RWPE1 (cell line): ENCODE measurements at regions not wholly inside any gene's neighbourhood (a gene's known extent, or its start where the extent isn't known, plus 50 kb on each side); places are given as distances from the start of the nearest gene placed in this dataset.
"Not testable (repeated sequence)": the region's sequence is repeated elsewhere in the genome, so short reads cannot be mapped to it uniquely, and the experiment has no call there.

Source experiments
- CTCF ChIA-PET: fragments of 350-600 bp; sonication (Branson Sonifier 250); formaldehyde crosslinking; extraction: SDS; loops from one replicate; lab custom pipeline; 2021; lab: Yijun Ruan, JAX
- POLR2A ChIA-PET: fragments of 400-600 bp; formaldehyde crosslinking; extraction: SDS; loops from one replicate; lab custom pipeline; 2020; ENCODE audit warnings: antibody characterized with exemption; ENCODE audit not compliant: low non-redundant PET; lab: Yijun Ruan, JAX
- DNase-seq: peaks from one replicate; pipeline ENCODE4 v3.0.0; 2012; ENCODE audit warnings: low spot score
- H3K27ac ChIP-seq: fragments of 450-650 bp; 2 replicates; pipeline ENCODE4 v1.5.1; 2017
- TF ChIP-seq, protein P1 (sequence below): fragments of 450-650 bp; conservative IDR thresholded peaks from 2 replicates; pipeline ENCODE4 v1.5.1; 2017; ENCODE audit warnings: low read depth, mild to moderate bottlenecking

- no peak for DNase-seq
- POLR2A ChIA-PET, result no interaction called here
- H3K27ac ChIP-seq, result no peak overlapping the region
- TF ChIP-seq, protein P1, sequence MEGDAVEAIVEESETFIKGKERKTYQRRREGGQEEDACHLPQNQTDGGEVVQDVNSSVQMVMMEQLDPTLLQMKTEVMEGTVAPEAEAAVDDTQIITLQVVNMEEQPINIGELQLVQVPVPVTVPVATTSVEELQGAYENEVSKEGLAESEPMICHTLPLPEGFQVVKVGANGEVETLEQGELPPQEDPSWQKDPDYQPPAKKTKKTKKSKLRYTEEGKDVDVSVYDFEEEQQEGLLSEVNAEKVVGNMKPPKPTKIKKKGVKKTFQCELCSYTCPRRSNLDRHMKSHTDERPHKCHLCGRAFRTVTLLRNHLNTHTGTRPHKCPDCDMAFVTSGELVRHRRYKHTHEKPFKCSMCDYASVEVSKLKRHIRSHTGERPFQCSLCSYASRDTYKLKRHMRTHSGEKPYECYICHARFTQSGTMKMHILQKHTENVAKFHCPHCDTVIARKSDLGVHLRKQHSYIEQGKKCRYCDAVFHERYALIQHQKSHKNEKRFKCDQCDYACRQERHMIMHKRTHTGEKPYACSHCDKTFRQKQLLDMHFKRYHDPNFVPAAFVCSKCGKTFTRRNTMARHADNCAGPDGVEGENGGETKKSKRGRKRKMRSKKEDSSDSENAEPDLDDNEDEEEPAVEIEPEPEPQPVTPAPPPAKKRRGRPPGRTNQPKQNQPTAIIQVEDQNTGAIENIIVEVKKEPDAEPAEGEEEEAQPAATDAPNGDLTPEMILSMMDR, result no peak
- CTCF ChIA-PET, result interaction anchor here (0.5 kb wide), 1 partner anchor 274 kb away, joined by 5 read pairs; no protein-coding TSS in a partner anchor
Measured at GRCh38 chr5:162806195-162806594, 631.2 kb upstream of the CCNG1 start.

- ChIA-PET CTCF (no interaction called here), POLR2A (no interaction called here)
- no peak overlapping the region for H3K27ac ChIP-seq
- TF ChIP-seq, protein P1, result no peak
- DNase-seq, result no peak
Measured at GRCh38 chr5:162811071-162811470, 626.3 kb upstream of the CCNG1 start.

- no peak overlapping the region for H3K27ac ChIP-seq
- ChIA-PET POLR2A (no interaction called here), CTCF (no interaction called here)
- TF ChIP-seq, protein P1, result no peak
- no peak for DNase-seq
Measured at GRCh38 chr5:162816816-162817215, 620.6 kb upstream of the CCNG1 start.

GRCh38 chr5:162817364-162817763 is 620.0 kb upstream of the CCNG1 start:
- CTCF ChIA-PET, result interaction anchor here (0.7 kb wide), 1 partner anchor 163 kb away, joined by 3 read pairs; no protein-coding TSS in a partner anchor

GRCh38 chr5:162821664-162822063 is 615.7 kb upstream of the CCNG1 start:
- POLR2A ChIA-PET, H3K27ac ChIP-seq, CTCF ChIA-PET: not testable (repeated sequence)

More at GRCh38 chr5:162817364-162817763, 620.0 kb upstream of the CCNG1 start:
- POLR2A ChIA-PET, result no interaction called here
- H3K27ac ChIP-seq, result no peak overlapping the region
- TF ChIP-seq, protein P1, result no peak
- DNase-seq, result no peak

GRCh38 chr5:162824360-162824759 is 613.0 kb upstream of the CCNG1 start:
- no peak overlapping the region for H3K27ac ChIP-seq
- TF ChIP-seq, protein P1, result no peak
- DNase-seq, result no peak
- ChIA-PET CTCF (no interaction called here), POLR2A (no interaction called here)

More at GRCh38 chr5:162821664-162822063, 615.7 kb upstream of the CCNG1 start:
- DNase-seq, result not testable (repeated sequence)

- TF ChIP-seq, protein P1, result no peak
- no peak overlapping the region for H3K27ac ChIP-seq
- no peak for DNase-seq
- CTCF ChIA-PET, result no interaction called here
- POLR2A ChIA-PET, result no interaction called here
Measured at GRCh38 chr5:162837155-162837554, 600.2 kb upstream of the CCNG1 start.
